ENCODE measurements at regions not wholly inside any gene's neighbourhood (a gene's known extent, or its start where the extent isn't known, plus 50 kb on each side); places are given as distances from the start of the nearest gene placed in this dataset.

DNA sequence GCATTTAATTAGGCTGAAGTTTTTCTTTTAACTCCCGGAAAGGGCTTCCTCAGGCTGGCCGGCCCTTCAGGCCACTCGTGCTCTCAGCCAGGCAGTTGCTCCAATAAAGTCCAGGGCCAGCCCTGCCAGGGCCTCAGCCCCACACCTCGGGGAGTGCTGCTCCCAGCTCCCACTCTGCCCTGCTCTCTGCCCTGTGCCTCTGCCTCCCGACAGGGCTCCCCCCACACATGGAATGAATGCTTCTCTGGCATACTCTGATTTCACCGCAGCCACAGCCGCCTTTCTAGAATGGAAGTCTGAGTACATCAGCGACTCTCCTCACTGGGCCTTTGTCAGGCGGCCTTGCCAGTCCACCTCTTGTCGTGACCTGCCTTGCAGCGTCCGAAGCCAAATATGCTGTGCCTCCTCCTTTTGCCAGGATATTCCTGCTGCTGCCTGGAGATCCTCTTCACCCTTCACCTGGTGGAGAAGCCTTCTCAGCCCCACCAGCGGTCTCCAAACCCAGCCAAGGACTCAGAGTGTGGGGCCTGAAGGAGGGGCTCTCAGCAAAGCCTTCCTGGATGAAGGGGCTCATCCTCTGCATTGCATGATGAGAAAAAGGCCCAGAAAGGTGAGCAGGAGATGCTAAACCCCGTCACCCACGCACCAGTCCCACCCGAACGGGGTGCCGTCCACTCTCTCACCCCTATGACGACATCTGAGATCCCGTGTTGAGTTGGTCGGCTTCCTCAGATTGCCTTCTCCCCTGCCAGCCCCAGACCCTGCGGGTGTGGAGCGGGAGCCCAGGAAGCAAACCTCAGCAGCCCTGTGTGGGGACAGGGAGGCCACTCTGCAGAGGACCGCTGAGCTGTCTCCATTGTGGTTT, 472.7 kb upstream of the HS6ST1 start:
- Histone ChIP-seq H3K9me3 (ENCODE audit: control insufficient read depth, insufficient read depth, low read length) (no peaks in the 10 kb centered on the region), H3K36me3 (ENCODE audit: control insufficient read depth, insufficient read depth, low read length) (no peaks in the 10 kb centered on the region), H3K9ac (ENCODE audit: low read depth, low read length) (no peak overlapping the region), H3K4me1 (ENCODE audit: control insufficient read depth, insufficient read depth, low read length) (peaks cover 7% of the 10 kb centered on the region), H3K27me3 (ENCODE audit: control insufficient read depth, insufficient read depth, low read length) (no peaks in the 10 kb centered on the region), H3K4me3 (ENCODE audit: low read depth, low read length) (no peak overlapping the region)

DNA sequence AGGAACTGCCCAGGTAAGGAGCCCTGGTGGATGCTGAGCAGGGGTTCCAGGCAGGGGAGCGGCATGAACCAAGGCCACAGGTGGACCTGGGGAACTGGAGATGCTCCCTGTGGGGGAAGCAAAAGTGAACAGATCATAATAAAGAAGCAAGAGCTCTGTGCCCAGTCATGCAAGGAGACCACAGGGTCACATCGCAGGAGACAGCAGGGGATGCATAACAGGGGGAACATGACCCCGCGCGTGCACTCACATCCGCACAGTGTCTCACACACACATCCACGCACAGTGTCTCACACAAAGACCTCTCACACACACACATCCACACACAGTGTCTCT, 473.3 kb upstream of the HS6ST1 start:
- Histone ChIP-seq H3K36me3 (ENCODE audit: control insufficient read depth, insufficient read depth, low read length) (no peaks in the 10 kb centered on the region), H3K9me3 (ENCODE audit: control insufficient read depth, insufficient read depth, low read length) (no peaks in the 10 kb centered on the region)

GRCh38 chr2:128792476-128793054, 473.9 kb upstream of the HS6ST1 start:
- H3K36me3 ChIP-seq (ENCODE audit: control insufficient read depth, insufficient read depth, low read length), result no peaks in the 10 kb centered on the region
- H3K27me3 ChIP-seq (ENCODE audit: control insufficient read depth, insufficient read depth, low read length), result no peaks in the 10 kb centered on the region
- no peak overlapping the region for H3K4me3 ChIP-seq (ENCODE audit: low read depth, low read length)
- H3K4me1 ChIP-seq (ENCODE audit: control insufficient read depth, insufficient read depth, low read length), result no peaks in the 10 kb centered on the region
- no peaks in the 10 kb centered on the region for H3K9me3 ChIP-seq (ENCODE audit: control insufficient read depth, insufficient read depth, low read length)
- no peak overlapping the region for H3K9ac ChIP-seq (ENCODE audit: low read depth, low read length)

More for the DNA sequence above, 473.3 kb upstream of the HS6ST1 start:
- Histone ChIP-seq H3K4me1 (ENCODE audit: control insufficient read depth, insufficient read depth, low read length) (peaks cover 2% of the 10 kb centered on the region), H3K27me3 (ENCODE audit: control insufficient read depth, insufficient read depth, low read length) (no peaks in the 10 kb centered on the region), H3K9ac (ENCODE audit: low read depth, low read length) (no peak overlapping the region), H3K4me3 (ENCODE audit: low read depth, low read length) (no peak overlapping the region)

DNA sequence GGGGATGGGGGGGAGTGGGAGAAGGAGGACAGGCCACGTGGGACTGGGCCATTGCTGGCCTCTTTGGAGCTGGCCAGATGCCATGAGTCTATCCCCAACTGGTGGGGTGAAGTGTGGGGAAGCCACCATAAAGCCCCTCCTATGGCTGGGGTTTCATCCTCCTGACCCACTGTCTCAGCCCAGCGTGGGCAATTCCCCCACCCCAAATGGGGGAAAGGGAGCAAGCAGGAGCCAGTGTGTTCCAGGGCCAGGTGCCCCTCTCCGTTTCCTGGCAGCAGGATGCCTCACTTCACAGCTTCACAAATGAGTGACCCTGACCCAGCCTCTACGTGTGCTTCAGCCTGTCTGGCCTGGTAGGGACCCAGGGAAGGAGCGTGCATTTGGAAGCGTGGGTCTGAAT, 474.7 kb upstream of the HS6ST1 start:
- no peaks in the 10 kb centered on the region for H3K9me3 ChIP-seq (ENCODE audit: control insufficient read depth, insufficient read depth, low read length)
- H3K4me1 ChIP-seq (ENCODE audit: control insufficient read depth, insufficient read depth, low read length), result no peaks in the 10 kb centered on the region
- H3K4me3 ChIP-seq (ENCODE audit: low read depth, low read length), result no peak overlapping the region
- no peaks in the 10 kb centered on the region for H3K36me3 ChIP-seq (ENCODE audit: control insufficient read depth, insufficient read depth, low read length)
- no peak overlapping the region for H3K9ac ChIP-seq (ENCODE audit: low read depth, low read length)
- no peaks in the 10 kb centered on the region for H3K27me3 ChIP-seq (ENCODE audit: control insufficient read depth, insufficient read depth, low read length)

GRCh38 chr2:128794285-128794684, 475.6 kb upstream of the HS6ST1 start:
- H3K9me3 ChIP-seq (ENCODE audit: control insufficient read depth, insufficient read depth, low read length), result no peaks in the 10 kb centered on the region
- no peak overlapping the region for H3K9ac ChIP-seq (ENCODE audit: low read depth, low read length)
- no peaks in the 10 kb centered on the region for H3K36me3 ChIP-seq (ENCODE audit: control insufficient read depth, insufficient read depth, low read length)
- H3K27me3 ChIP-seq (ENCODE audit: control insufficient read depth, insufficient read depth, low read length), result no peaks in the 10 kb centered on the region
- no peaks in the 10 kb centered on the region for H3K4me1 ChIP-seq (ENCODE audit: control insufficient read depth, insufficient read depth, low read length)
- no peak overlapping the region for H3K4me3 ChIP-seq (ENCODE audit: low read depth, low read length)

DNA sequence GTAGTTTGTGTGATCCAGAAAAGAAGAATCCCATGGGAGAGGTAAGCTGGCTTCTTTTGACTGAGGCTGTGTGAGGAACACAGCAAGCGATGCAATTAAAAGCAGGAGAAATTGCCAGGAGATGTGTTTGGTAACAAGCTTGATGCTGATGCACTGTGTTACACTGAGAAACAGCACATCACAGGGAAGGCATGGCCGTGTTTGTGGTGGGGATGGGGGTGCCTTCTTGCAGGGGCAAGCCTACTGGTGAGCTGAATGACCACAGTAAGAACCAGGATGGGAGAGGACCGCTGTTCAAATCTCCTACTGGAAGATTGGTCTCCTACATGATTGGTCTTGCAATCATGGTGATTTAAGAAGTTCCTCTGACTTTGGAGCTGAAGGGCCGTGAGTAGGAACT, 477.7 kb upstream of the HS6ST1 start:
- Histone ChIP-seq H3K4me3 (ENCODE audit: low read depth, low read length) (no peak overlapping the region), H3K9ac (ENCODE audit: low read depth, low read length) (no peak overlapping the region), H3K9me3 (ENCODE audit: control insufficient read depth, insufficient read depth, low read length) (no peaks in the 10 kb centered on the region)

GRCh38 chr2:128797092-128797491, 478.4 kb upstream of the HS6ST1 start:
- Histone ChIP-seq H3K4me3 (ENCODE audit: low read depth, low read length) (no peak overlapping the region), H3K4me1 (ENCODE audit: control insufficient read depth, insufficient read depth, low read length) (no peaks in the 10 kb centered on the region), H3K9me3 (ENCODE audit: control insufficient read depth, insufficient read depth, low read length) (no peaks in the 10 kb centered on the region)

More for the DNA sequence above, 477.7 kb upstream of the HS6ST1 start:
- no peaks in the 10 kb centered on the region for H3K36me3 ChIP-seq (ENCODE audit: control insufficient read depth, insufficient read depth, low read length)
- no peaks in the 10 kb centered on the region for H3K4me1 ChIP-seq (ENCODE audit: control insufficient read depth, insufficient read depth, low read length)
- no peaks in the 10 kb centered on the region for H3K27me3 ChIP-seq (ENCODE audit: control insufficient read depth, insufficient read depth, low read length)

DNA sequence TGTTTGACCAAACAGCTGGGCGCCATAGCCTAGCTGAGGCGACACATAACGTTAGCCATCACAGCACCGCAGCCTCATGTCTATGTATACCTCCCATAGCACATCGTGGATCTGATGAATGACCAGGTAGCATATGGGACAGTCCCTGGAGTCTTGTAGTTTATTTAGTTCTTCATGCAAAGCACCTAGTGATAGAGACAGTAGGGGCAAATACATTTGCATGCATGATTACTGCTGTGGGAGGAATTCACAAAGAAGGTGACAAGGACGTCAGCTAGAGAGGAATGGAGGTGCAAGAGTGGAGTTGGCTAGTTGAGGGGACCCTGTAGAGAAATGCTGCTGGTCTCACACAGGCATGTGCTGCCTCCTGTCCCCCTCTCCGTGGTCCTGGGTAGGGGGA, 478.9 kb upstream of the HS6ST1 start:
- no peak overlapping the region for H3K9ac ChIP-seq (ENCODE audit: low read depth, low read length)
- H3K36me3 ChIP-seq (ENCODE audit: control insufficient read depth, insufficient read depth, low read length), result no peaks in the 10 kb centered on the region
- no peak overlapping the region for H3K4me3 ChIP-seq (ENCODE audit: low read depth, low read length)
- no peaks in the 10 kb centered on the region for H3K9me3 ChIP-seq (ENCODE audit: control insufficient read depth, insufficient read depth, low read length)
- no peaks in the 10 kb centered on the region for H3K27me3 ChIP-seq (ENCODE audit: control insufficient read depth, insufficient read depth, low read length)
- H3K4me1 ChIP-seq (ENCODE audit: control insufficient read depth, insufficient read depth, low read length), result no peaks in the 10 kb centered on the region

More at GRCh38 chr2:128797092-128797491, 478.4 kb upstream of the HS6ST1 start:
- H3K36me3 ChIP-seq (ENCODE audit: control insufficient read depth, insufficient read depth, low read length), result no peaks in the 10 kb centered on the region
- H3K9ac ChIP-seq (ENCODE audit: low read depth, low read length), result no peak overlapping the region
- no peaks in the 10 kb centered on the region for H3K27me3 ChIP-seq (ENCODE audit: control insufficient read depth, insufficient read depth, low read length)

GRCh38 chr2:128797937-128798336, 479.3 kb upstream of the HS6ST1 start:
- no peaks in the 10 kb centered on the region for H3K4me1 ChIP-seq (ENCODE audit: control insufficient read depth, insufficient read depth, low read length)
- no peaks in the 10 kb centered on the region for H3K27me3 ChIP-seq (ENCODE audit: control insufficient read depth, insufficient read depth, low read length)
- no peaks in the 10 kb centered on the region for H3K9me3 ChIP-seq (ENCODE audit: control insufficient read depth, insufficient read depth, low read length)
- no peak overlapping the region for H3K4me3 ChIP-seq (ENCODE audit: low read depth, low read length)
- H3K9ac ChIP-seq (ENCODE audit: low read depth, low read length), result no peak overlapping the region
- no peaks in the 10 kb centered on the region for H3K36me3 ChIP-seq (ENCODE audit: control insufficient read depth, insufficient read depth, low read length)

GRCh38 chr2:128798502-128799283, 480.0 kb upstream of the HS6ST1 start:
- Histone ChIP-seq H3K27me3 (ENCODE audit: control insufficient read depth, insufficient read depth, low read length) (no peaks in the 10 kb centered on the region), H3K4me1 (ENCODE audit: control insufficient read depth, insufficient read depth, low read length) (no peaks in the 10 kb centered on the region), H3K36me3 (ENCODE audit: control insufficient read depth, insufficient read depth, low read length) (no peaks in the 10 kb centered on the region), H3K4me3 (ENCODE audit: low read depth, low read length) (no peak overlapping the region), H3K9ac (ENCODE audit: low read depth, low read length) (no peak overlapping the region), H3K9me3 (ENCODE audit: control insufficient read depth, insufficient read depth, low read length) (no peaks in the 10 kb centered on the region)

DNA sequence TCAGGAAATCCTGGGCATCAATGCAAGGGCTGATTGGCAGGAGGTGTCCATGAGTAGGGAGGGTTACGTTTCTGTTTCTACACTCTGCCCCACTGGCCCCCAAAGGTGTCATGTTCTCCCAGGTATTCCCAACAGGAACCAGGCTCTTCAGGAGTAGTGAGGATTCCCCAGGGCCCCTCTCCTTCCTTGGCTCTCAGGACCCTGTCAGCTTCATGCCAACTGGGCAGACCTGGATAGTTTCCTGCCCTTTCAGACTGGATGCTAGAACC, 480.6 kb upstream of the HS6ST1 start:
- Histone ChIP-seq H3K9ac (ENCODE audit: low read depth, low read length) (no peak overlapping the region), H3K27me3 (ENCODE audit: control insufficient read depth, insufficient read depth, low read length) (no peaks in the 10 kb centered on the region), H3K36me3 (ENCODE audit: control insufficient read depth, insufficient read depth, low read length) (no peaks in the 10 kb centered on the region), H3K9me3 (ENCODE audit: control insufficient read depth, insufficient read depth, low read length) (no peaks in the 10 kb centered on the region), H3K4me1 (ENCODE audit: control insufficient read depth, insufficient read depth, low read length) (no peaks in the 10 kb centered on the region), H3K4me3 (ENCODE audit: low read depth, low read length) (no peak overlapping the region)

- Histone ChIP-seq H3K27me3 (ENCODE audit: control insufficient read depth, insufficient read depth, low read length) (no peaks in the 10 kb centered on the region), H3K9ac (ENCODE audit: low read depth, low read length) (no peak overlapping the region), H3K4me1 (ENCODE audit: control insufficient read depth, insufficient read depth, low read length) (no peaks in the 10 kb centered on the region), H3K9me3 (ENCODE audit: control insufficient read depth, insufficient read depth, low read length) (no peaks in the 10 kb centered on the region), H3K4me3 (ENCODE audit: low read depth, low read length) (no peak overlapping the region), H3K36me3 (ENCODE audit: control insufficient read depth, insufficient read depth, low read length) (no peaks in the 10 kb centered on the region)
These were observed 481.1 kb upstream of the HS6ST1 start for GRCh38 chr2:128799730-128800129.
